Activated CD8-positive, alpha-beta memory T cell treated with anti-CD3 and anti-CD28 coated beads, Interleukin-2, amount 50 U/mL, for 24 hours (primary cell): ENCODE measurements at regions not wholly inside any gene's neighbourhood (a gene's known extent, or its start where the extent isn't known, plus 50 kb on each side); places are given as distances from the start of the nearest gene placed in this dataset.

ENCODE experiments used
- DNase-seq: peaks from one replicate; pipeline ENCODE4 v3.0.0-alpha.2; 2020; ENCODE audit errors: extremely low read depth

GRCh38 chr6:104574135-104574750, 285.5 kb downstream of the HACE1 start:
- DNase-seq, result no peak

GRCh38 chr6:104573350-104573749, 286.4 kb downstream of the HACE1 start:
- DNase-seq, result no peak

GRCh38 chr6:104572901-104573300, 286.8 kb downstream of the HACE1 start:
- no peak for DNase-seq

DNA sequence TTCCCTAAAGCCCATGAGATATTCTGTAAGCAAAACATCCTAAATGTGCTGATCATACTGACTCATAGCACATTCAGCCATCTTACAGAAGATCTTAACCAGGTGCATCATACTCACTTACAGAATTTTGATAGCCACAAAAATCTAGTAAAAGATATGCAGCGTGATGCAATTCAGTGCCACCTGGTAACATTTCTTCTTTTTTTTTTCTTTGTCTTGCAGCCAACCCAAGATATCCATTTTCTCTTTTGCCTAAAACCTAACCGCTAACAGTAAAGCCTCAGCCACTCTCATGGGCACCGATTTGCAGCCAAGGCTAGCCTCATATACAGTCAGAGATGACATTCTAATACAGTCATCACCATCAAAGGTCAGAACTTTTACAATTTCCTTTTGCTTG, 293.3 kb downstream of the HACE1 start:
- DNase-seq, result no peak

DNA sequence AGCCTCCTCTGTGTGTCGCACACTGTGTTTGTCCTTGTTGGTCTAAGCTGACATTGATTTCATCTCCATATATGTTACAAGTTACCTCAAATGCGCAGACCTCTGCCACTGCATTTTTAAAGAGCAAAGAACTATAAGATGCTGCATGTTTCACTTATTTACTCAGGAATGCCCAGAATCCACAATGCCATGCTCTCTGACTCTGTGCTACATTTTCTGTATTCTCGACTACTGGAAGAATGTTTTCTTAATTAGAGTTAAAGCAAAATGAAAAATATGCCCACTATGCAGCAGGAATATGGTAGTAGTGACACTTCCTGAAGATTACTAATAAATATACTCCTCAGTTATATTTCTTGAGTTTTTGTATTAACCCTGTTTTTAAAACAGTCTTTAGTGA, 296.4 kb downstream of the HACE1 start:
- DNase-seq, result no peak

GRCh38 chr6:104559435-104560202, 300.1 kb downstream of the HACE1 start:
- no peak for DNase-seq

DNA sequence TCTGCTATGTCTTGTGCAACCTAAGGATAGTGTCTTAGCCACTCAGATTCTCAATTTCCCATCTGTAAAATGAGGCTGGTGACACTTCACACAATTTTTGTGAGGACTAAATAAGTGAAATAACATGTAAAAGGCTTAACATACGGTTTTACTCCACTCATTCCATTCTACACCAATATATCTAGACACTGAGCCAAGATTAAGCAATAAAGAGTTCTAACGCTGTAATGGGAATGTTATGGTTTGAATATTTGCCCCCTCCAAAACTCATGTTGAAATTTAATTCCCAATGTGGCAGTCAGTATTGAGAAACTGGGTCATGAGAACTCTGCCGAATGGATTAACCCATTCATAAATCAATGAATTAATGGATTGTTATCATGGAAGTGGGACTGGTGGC, 301.0 kb downstream of the HACE1 start:
- no peak for DNase-seq

- DNase-seq, result no peak
Observed at GRCh38 chr6:104548297-104548696, 311.4 kb downstream of the HACE1 start.

DNA sequence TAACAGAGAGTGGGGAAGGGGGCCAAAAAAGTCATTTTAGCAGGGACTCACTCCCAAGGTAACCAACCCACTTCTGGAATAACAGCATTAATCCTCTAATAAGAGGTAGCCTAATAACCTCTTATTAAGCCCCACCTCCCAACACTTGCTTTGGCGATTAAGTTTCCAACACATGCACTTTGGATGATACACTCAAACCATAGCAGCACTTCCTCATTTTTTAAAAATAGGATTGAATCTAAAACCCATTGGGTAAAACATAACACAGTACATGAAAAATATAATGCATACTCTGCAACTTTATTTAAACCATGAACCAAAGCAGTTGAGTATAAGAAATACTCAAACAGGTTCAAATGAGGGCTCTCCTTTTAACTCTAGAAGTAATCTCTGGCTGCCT, 318.3 kb downstream of the HACE1 start:
- DNase-seq, result no peak

GRCh38 chr6:104540743-104541142, 319.0 kb downstream of the HACE1 start:
- DNase-seq, result no peak

DNA sequence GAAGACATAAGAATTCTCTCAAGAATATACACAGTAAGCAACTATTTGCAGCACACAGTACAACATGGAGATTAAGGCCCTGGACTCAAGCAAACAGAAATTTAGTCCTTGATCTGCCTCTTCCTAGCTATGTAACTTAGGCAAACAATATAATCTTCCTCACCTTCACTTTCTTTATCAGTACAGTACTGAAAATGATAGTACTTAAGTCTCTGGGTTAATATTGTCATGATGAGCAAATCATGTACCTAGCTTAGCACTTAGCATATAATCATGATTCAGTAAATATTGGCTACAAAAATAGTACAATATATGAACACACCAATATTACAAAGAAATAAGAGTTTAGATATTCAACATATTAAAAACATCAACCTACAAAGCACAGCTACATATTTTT, 320.5 kb downstream of the HACE1 start:
- no peak for DNase-seq

GRCh38 chr6:104537872-104538271, 321.8 kb downstream of the HACE1 start:
- DNase-seq, result no peak

DNA sequence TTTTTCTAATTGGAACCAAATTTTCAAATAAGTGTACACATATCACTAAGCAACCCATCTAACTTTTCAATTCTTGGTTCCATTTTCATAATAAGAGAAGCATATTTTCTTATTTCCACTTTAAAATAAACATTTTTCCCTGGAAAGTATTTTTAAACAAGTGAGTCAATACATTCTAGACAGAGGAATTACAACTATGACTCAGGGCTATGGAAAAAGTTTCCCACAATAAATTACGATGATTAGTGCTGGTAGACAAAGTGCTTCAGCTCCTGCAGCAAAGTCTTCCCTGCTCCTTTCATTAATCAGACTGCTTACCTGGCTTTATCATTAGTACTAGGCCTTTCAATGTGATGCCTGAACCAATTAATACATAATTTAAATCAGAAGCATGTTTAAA, 322.5 kb downstream of the HACE1 start:
- no peak for DNase-seq

- no peak for DNase-seq
Observed at GRCh38 chr6:104532462-104532861, 327.3 kb downstream of the HACE1 start.

DNA sequence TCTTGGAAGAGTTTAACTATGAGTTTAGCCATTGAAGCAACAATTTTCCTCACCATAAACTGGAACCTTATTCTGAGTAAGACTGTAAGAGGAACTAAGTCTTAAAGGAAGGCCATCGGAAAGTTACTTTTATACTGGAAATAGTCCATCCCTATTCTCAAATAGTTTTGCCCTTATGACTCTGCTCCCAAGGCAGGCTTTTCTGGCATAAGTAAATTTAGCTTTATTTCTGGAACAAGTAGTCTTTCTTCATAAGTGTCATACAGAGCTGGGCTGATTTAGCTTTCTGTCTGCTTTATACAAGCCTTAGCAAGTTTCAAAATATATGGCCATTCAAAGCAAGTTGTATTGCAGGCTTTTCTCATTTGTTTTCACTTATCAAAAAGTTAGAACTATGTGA, 328.1 kb downstream of the HACE1 start:
- DNase-seq, result no peak

- no peak for DNase-seq
Observed at GRCh38 chr6:104527761-104528415, 331.8 kb downstream of the HACE1 start.

- no peak for DNase-seq
Observed at GRCh38 chr6:104527311-104527710, 332.4 kb downstream of the HACE1 start.

DNA sequence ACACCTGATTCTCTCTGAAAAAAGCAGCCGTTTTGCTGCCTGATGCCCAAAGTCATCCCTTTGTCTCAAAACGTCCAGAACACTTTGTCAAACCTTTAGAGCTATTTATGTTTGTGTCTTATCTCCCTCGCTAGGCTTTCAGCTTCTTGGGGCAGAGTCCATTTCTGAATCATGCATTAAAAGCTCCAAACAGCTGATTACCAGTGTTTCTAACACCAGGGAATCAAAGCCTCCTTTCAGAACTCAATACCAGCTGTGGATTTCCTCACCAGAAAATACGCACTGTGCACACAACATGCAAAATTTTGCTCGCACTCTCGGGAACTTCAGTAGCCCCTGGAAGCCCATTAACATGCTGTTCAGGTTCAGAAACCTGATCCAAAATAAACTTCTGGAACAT, 333.3 kb downstream of the HACE1 start:
- DNase-seq, result no peak

DNA sequence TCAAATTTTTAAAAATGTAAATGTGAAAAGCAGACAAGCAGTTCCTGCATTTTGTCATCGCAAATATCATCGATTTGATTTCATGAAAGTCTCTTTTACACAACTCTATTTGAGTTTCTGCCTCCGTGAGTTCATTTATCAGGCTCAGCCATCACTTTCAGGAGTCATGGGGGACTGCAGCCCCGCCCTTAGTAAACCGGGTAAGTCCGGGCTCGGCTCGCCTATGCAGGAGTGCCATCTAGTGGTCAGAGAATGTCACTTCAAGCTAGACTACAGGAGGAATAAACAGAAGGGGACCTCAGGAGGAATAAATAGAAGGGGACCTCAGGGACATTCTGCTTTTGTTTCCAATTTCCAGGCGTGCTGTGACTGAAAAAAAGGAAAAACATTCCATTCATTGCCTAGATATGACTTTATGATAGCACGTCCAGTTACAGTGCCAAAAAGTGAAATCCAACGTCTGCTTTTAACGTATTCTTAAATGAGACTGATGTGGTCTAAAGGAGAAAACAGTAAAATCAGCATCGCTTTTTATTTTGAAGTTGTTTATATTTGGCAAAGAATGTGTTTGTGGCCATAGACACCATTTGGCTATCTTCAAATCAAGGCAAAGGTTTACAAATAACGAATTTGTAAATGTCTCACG, 333.9 kb downstream of the HACE1 start:
- peak; percentile 9 for DNase-seq

DNA sequence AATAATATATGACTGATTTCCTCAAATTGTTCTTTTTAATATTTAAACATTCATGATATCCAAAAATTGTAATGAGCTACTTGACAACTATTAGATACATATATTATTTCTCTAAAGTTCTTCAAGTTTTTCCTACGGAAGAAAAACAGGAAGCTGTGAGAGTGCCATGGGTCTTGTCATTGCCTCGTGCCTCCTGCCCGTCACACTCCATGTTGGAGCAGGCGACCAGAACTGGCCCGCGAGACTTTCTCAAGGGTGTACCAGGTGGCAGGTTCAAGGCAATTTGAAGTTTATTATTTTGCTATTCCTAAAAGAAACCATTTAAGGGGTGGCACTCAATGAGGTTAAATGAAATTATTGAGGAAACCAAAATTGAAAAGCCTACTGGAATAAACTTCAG, 337.2 kb downstream of the HACE1 start:
- DNase-seq, result no peak

GRCh38 chr6:104521176-104521575, 338.5 kb downstream of the HACE1 start:
- no peak for DNase-seq

- DNase-seq, result no peak
Observed at GRCh38 chr6:104519566-104519965, 340.2 kb downstream of the HACE1 start.

GRCh38 chr6:104509355-104509754, 350.4 kb downstream of the HACE1 start:
- DNase-seq, result no peak
